H1 (cell line): ENCODE measurements at regions not wholly inside any gene's neighbourhood (a gene's known extent, or its start where the extent isn't known, plus 50 kb on each side); places are given as distances from the start of the nearest gene placed in this dataset.

ENCODE experiments used
- BACH1 ChIP-seq: IDR thresholded peaks from 2 replicates; pipeline ENCODE4 v1.6.1; 2012; ENCODE audit warnings: low read length, improper control_type of control experiment
- BCL11A ChIP-seq, 2 experiments: IDR thresholded peaks; one replicate each; pipeline ENCODE4 v1.6.1; 2011; ENCODE audit warnings: low read depth in 2 of 2, low read length in 2 of 2, mild to moderate bottlenecking in 2 of 2
- CBX8 ChIP-seq: fragments of 300-800, 300-1000 bp; sonication (generic); IDR thresholded peaks from 2 replicates; pipeline ENCODE4 v1.7.1; 2016; ENCODE audit warnings: low read depth, low read length, borderline replicate concordance
- CHD7 ChIP-seq: fragments of 300-600 bp; sonication (generic); IDR thresholded peaks from 2 replicates; pipeline ENCODE4 v1.7.1; 2012; ENCODE audit warnings: low read length, moderate library complexity, mild to moderate bottlenecking, inconsistent platforms; ENCODE audit not compliant: insufficient replicate concordance
- FOSL1 ChIP-seq: IDR thresholded peaks from 2 replicates; pipeline ENCODE4 v1.6.1; 2011; ENCODE audit warnings: mild to moderate bottlenecking, low read depth, low read length, moderate library complexity; ENCODE audit not compliant: insufficient read depth
- JUN ChIP-seq: IDR thresholded peaks from 2 replicates; pipeline ENCODE4 v1.6.1; 2011; ENCODE audit warnings: low read depth, mild to moderate bottlenecking, improper control_type of control experiment, low read length
- RXRA ChIP-seq: IDR thresholded peaks from 2 replicates; pipeline ENCODE4 v1.6.1; 2011; ENCODE audit warnings: low read depth, mild to moderate bottlenecking, low read length, moderate library complexity; ENCODE audit not compliant: insufficient read depth
- SIX5 ChIP-seq: IDR thresholded peaks from 2 replicates; pipeline ENCODE4 v1.6.1; 2011; ENCODE audit warnings: mild to moderate bottlenecking, low read depth, low read length
- TF ChIP-seq, protein P1 (sequence below): IDR thresholded peaks from 2 replicates; pipeline ENCODE4 v1.6.1; 2011; ENCODE audit warnings: low read depth, mild to moderate bottlenecking, low read length; ENCODE audit not compliant: insufficient read depth

DNA sequence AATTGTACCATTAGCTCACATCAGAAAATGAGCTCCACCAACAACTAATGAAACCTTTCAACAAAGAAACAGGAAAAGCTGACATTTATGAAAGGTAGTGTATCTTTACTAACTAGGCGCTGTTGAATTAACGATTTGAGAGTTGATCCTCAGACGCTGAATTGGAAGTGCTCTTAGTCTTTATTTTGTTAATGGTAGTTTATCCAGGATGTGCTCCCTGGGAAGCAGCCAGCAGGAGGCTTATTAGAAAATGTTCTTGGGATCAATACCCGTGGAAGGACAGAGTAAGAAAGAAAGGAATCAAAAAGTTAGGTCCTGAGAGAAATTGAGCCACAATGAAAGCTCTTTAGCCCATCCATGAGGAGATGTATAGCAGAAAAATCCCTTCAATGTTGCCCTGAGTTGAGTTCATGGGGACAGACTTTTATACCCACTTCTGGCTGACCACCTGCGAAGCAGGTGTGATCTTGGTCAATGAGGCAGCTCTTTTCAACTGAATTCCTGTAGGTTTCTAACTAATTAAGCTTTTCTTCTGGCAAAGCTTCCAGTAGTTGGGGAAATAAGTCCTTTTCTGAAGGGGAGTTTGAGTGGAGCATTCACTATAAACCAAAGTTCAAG lies 492.6 kb upstream of the REG3G start (continued):
- TF ChIP-seq CHD7: peak; percentile 30
- no peak for TF ChIP-seq FOSL1
- TF ChIP-seq BACH1: no peak
- TF ChIP-seq, protein P1, sequence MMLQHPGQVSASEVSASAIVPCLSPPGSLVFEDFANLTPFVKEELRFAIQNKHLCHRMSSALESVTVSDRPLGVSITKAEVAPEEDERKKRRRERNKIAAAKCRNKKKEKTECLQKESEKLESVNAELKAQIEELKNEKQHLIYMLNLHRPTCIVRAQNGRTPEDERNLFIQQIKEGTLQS: no peak
- no peak for TF ChIP-seq SIX5
- no peak for TF ChIP-seq JUN
- no peak for TF ChIP-seq RXRA
- no peak for TF ChIP-seq BCL11A (IDR thresholded peaks at IDR 0.05; ENCODE audit: low read depth in 2 of 2, low read length in 2 of 2)
- TF ChIP-seq CBX8: no peak
